22Rv1 (cell line): ENCODE measurements at regions not wholly inside any gene's neighbourhood (a gene's known extent, or its start where the extent isn't known, plus 50 kb on each side); places are given as distances from the start of the nearest gene placed in this dataset.

Experiments
- H3K27ac ChIP-seq: fragments of 450-650 bp; 2 replicates; pipeline ENCODE4 v1.5.1; 2017
- CTCF ChIP-seq: fragments of 450-650 bp; IDR thresholded peaks from 2 replicates; pipeline ENCODE4 v1.5.1; 2017; ENCODE audit warnings: mild to moderate bottlenecking
- ZFX ChIP-seq: fragments of 450-650 bp; IDR thresholded peaks from 2 replicates; pipeline ENCODE4 v1.6.1; 2017; ENCODE audit warnings: antibody characterized with exemption, borderline replicate concordance

GRCh38 chrY:7961811-7962210 lies 1050.3 kb upstream of the AMELY start:
- H3K27ac ChIP-seq, result no peak overlapping the region
- no peak for TF ChIP-seq ZFX
- no peak for TF ChIP-seq CTCF

GRCh38 chrY:7957773-7958172 lies 1046.2 kb upstream of the AMELY start:
- peak overlapping the region; percentile 54 for H3K27ac ChIP-seq
- TF ChIP-seq CTCF, result no peak
- TF ChIP-seq ZFX, result no peak

GRCh38 chrY:7951187-7951852 lies 1039.8 kb upstream of the AMELY start:
- TF ChIP-seq CTCF, result no peak
- no peak for TF ChIP-seq ZFX

GRCh38 chrY:7944135-7944534 lies 1032.6 kb upstream of the AMELY start:
- H3K27ac ChIP-seq, result no peak overlapping the region
- TF ChIP-seq CTCF (no peak), ZFX (no peak)

More at GRCh38 chrY:7951187-7951852, 1039.8 kb upstream of the AMELY start:
- H3K27ac ChIP-seq, result no peak overlapping the region

- no peak overlapping the region for H3K27ac ChIP-seq
- TF ChIP-seq CTCF, result no peak
Observed at GRCh38 chrY:7942711-7943110, 1031.2 kb upstream of the AMELY start.

- H3K27ac ChIP-seq, result no peak overlapping the region
- no peak for TF ChIP-seq ZFX
- no peak for TF ChIP-seq CTCF
Observed at GRCh38 chrY:7941856-7942255, 1030.3 kb upstream of the AMELY start.

- TF ChIP-seq CTCF (no peak), ZFX (no peak)
- no peak overlapping the region for H3K27ac ChIP-seq
Observed at GRCh38 chrY:7938982-7939718, 1027.6 kb upstream of the AMELY start.
